OCI-LY3 (cell line): ENCODE measurements at regions not wholly inside any gene's neighbourhood (a gene's known extent, or its start where the extent isn't known, plus 50 kb on each side); places are given as distances from the start of the nearest gene placed in this dataset.

ENCODE experiments used
- H2AFZ ChIP-seq: fragments of 200-600, 300-600 bp; shearing (Covaris generic); 2 replicates; pipeline ENCODE4 v1.6.0; 2014; ENCODE audit warnings: antibody characterized with exemption, low read depth, low read length
- H3K27ac ChIP-seq: fragments of 200-600, 300-600 bp; sonication (generic); 2 replicates; pipeline ENCODE4 v1.5.1; 2014; ENCODE audit warnings: mild to moderate bottlenecking, low read length, moderate library complexity, mixed read lengths
- H3K27me3 ChIP-seq: fragments of 200-600, 300-600 bp; sonication (generic); 2 replicates; pipeline ENCODE4 v1.6.1; 2014; ENCODE audit warnings: low read depth, low read length, mixed read lengths
- H3K36me3 ChIP-seq: fragments of 200-600, 300-600 bp; sonication (generic); replicated peaks from 2 replicates; pipeline ENCODE3; 2014; ENCODE audit warnings: low read depth, low read length, mixed read lengths
- H3K4me1 ChIP-seq: fragments of 300-600, 200-600 bp; sonication (generic); 2 replicates; pipeline ENCODE4 v1.6.1; 2014; ENCODE audit warnings: low read length, mixed read lengths
- H3K4me2 ChIP-seq: fragments of 200-600, 300-600 bp; sonication (generic); 2 replicates; pipeline ENCODE4 v1.6.1; 2014; ENCODE audit warnings: low read length, mixed read lengths
- H3K4me3 ChIP-seq: fragments of 300-600, 200-600 bp; sonication (generic); 2 replicates; pipeline ENCODE4 v1.5.1; 2014; ENCODE audit warnings: antibody characterized with exemption, mild to moderate bottlenecking, low read length, moderate library complexity
- H3K79me2 ChIP-seq: fragments of 300-600, 200-600 bp; shearing (Covaris generic); 2 replicates; pipeline ENCODE4 v1.6.1; 2014; ENCODE audit warnings: mild to moderate bottlenecking, low read length, mixed read lengths
- H3K9ac ChIP-seq: fragments of 300-600, 200-600 bp; shearing (Covaris generic); 2 replicates; pipeline ENCODE4 v1.6.0; 2014; ENCODE audit warnings: mild to moderate bottlenecking, low read length, moderate library complexity
- H3K9me3 ChIP-seq: fragments of 200-600, 300-600 bp; shearing (Covaris generic); 2 replicates; pipeline ENCODE4 v1.6.1; 2014; ENCODE audit warnings: low read length, mixed read lengths; ENCODE audit not compliant: insufficient read depth
- H4K20me1 ChIP-seq: fragments of 200-600, 300-600 bp; sonication (generic); 2 replicates; pipeline ENCODE4 v1.6.1; 2016; ENCODE audit warnings: low read length, mixed read lengths; ENCODE audit not compliant: insufficient read depth
- EZH2phosphoT487 ChIP-seq: fragments of 200-600 bp; shearing (Covaris generic); IDR thresholded peaks from 2 replicates; pipeline ENCODE4 v1.6.1; 2018; ENCODE audit warnings: antibody characterized with exemption, mixed run types, low read depth
- TF ChIP-seq, protein P1 (sequence below): fragments of 200-600, 300-600 bp; sonication (generic); IDR thresholded peaks from 2 replicates; pipeline ENCODE4 v1.5.1; 2014; ENCODE audit warnings: antibody characterized with exemption, low read length, low read depth

DNA sequence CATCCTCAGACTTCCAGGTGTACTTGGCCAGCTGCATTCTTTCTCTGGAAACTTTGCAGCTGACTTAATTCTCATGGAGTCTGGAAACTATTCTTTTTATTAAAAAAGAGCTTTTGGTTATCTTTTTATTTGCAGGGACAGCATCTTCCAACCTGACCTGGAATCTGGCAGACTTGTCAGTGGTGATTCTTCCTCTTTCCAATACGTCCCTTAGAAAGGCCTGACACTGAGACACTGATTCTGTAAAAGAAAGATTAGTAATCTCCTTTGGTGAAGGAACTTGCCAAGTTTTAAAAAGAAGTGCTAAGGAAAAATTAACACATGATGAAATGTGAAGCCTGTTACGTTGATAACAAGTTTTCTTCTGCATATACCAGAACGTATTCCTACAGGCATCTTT is 440.9 kb upstream of the RAG2 start:
- no peak overlapping the region for H3K4me3 ChIP-seq
- no peak overlapping the region for H3K9ac ChIP-seq
- H3K4me2 ChIP-seq: no peak overlapping the region
- H3K36me3 ChIP-seq: no peaks in the 10 kb centered on the region
- no peaks in the 10 kb centered on the region for H3K27me3 ChIP-seq
- no peaks in the 10 kb centered on the region for H4K20me1 ChIP-seq
- H3K4me1 ChIP-seq: 0 out of 2 replicates have a peak, but pooled peaks cover 5% of the 10 kb centered on the region
- H3K9me3 ChIP-seq: no peaks in the 10 kb centered on the region
- H2AFZ ChIP-seq: no peak overlapping the region
- no peaks in the 10 kb centered on the region for H3K79me2 ChIP-seq
- H3K27ac ChIP-seq: no peak overlapping the region
- TF ChIP-seq, protein P1, sequence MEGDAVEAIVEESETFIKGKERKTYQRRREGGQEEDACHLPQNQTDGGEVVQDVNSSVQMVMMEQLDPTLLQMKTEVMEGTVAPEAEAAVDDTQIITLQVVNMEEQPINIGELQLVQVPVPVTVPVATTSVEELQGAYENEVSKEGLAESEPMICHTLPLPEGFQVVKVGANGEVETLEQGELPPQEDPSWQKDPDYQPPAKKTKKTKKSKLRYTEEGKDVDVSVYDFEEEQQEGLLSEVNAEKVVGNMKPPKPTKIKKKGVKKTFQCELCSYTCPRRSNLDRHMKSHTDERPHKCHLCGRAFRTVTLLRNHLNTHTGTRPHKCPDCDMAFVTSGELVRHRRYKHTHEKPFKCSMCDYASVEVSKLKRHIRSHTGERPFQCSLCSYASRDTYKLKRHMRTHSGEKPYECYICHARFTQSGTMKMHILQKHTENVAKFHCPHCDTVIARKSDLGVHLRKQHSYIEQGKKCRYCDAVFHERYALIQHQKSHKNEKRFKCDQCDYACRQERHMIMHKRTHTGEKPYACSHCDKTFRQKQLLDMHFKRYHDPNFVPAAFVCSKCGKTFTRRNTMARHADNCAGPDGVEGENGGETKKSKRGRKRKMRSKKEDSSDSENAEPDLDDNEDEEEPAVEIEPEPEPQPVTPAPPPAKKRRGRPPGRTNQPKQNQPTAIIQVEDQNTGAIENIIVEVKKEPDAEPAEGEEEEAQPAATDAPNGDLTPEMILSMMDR: no peak
- TF ChIP-seq EZH2phosphoT487: no peak

DNA sequence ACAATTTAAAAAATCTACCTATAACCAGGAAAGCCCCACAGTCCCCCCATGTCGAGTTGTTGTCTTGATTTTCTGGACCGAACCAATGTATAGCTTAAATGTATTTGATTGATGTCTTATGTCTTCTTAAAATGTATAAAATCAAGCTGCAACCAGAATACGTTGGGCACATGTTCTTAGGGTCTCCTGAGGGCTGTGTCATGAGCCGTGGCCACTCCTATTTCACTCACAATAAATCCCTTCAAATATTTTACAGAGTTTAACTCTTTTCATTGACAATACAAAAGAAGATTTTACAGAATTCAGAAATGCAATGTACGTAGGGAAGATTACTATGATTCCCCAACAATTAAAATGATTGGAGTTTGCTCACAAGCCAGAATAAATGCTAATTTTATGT is 428.7 kb upstream of the RAG2 start:
- H3K4me3 ChIP-seq: no peak overlapping the region
- H3K9ac ChIP-seq: no peak overlapping the region
- no peaks in the 10 kb centered on the region for H3K27me3 ChIP-seq
- no peaks in the 10 kb centered on the region for H4K20me1 ChIP-seq
- no peaks in the 10 kb centered on the region for H3K79me2 ChIP-seq
- H3K4me2 ChIP-seq: no peak overlapping the region
- H3K4me1 ChIP-seq: no peaks in the 10 kb centered on the region
- H3K36me3 ChIP-seq: no peaks in the 10 kb centered on the region
- no peaks in the 10 kb centered on the region for H3K9me3 ChIP-seq
- no peak for TF ChIP-seq EZH2phosphoT487
- TF ChIP-seq, protein P1: no peak
- no peak overlapping the region for H3K27ac ChIP-seq
- no peak overlapping the region for H2AFZ ChIP-seq

DNA sequence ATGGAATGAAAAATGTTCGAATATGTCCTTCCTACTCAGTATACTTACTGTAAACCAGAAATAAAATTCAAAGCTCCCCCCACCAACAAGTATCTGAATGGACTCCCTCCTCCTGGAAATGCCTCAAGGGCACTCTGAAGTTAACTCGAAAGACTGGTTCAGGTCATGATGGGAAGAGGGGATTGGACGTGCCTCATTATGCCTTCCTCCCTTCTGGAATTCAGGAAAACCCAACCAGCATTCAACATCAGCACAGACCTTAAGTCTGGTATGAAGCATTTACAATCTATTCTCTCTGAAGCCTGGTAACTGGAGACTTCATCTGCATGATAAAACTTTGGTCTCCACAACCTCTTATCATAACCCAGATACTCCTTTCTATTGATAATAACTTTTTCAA is 428.3 kb upstream of the RAG2 start:
- H2AFZ ChIP-seq: no peak overlapping the region
- H3K27me3 ChIP-seq: no peaks in the 10 kb centered on the region
- H3K27ac ChIP-seq: no peak overlapping the region
- no peaks in the 10 kb centered on the region for H4K20me1 ChIP-seq
- no peaks in the 10 kb centered on the region for H3K79me2 ChIP-seq
- no peak for TF ChIP-seq EZH2phosphoT487
- TF ChIP-seq, protein P1: no peak
- no peak overlapping the region for H3K4me3 ChIP-seq
- no peaks in the 10 kb centered on the region for H3K36me3 ChIP-seq
- H3K4me1 ChIP-seq: no peaks in the 10 kb centered on the region
- no peak overlapping the region for H3K9ac ChIP-seq
- no peaks in the 10 kb centered on the region for H3K9me3 ChIP-seq
- H3K4me2 ChIP-seq: no peak overlapping the region

DNA sequence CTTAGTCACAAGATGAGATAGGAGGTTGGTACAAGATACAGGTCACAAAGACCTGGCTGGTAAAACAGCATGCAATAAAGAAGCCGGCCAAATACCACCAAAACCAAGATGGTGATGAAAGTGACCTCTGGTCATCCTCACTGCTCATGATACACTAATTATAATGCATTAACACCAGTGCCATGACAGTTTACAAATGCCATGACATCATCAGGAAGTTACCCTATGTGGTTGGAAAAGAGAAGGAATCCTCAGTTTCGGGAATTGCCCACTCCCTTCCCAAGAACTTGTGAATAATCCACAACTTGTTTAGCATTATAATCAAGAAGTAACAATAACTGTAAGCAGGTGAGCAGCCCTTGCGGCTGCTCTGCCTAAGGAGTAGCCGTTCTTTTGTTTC is 408.5 kb upstream of the RAG2 start:
- H3K9me3 ChIP-seq: no peaks in the 10 kb centered on the region
- H3K27ac ChIP-seq: no peak overlapping the region
- peaks cover 3% of the 10 kb centered on the region for H3K27me3 ChIP-seq
- H3K4me2 ChIP-seq: no peak overlapping the region
- H3K4me3 ChIP-seq: no peak overlapping the region
- H3K9ac ChIP-seq: no peak overlapping the region
- no peak overlapping the region for H2AFZ ChIP-seq
- H4K20me1 ChIP-seq: no peaks in the 10 kb centered on the region
- H3K79me2 ChIP-seq: no peaks in the 10 kb centered on the region
- no peaks in the 10 kb centered on the region for H3K36me3 ChIP-seq
- H3K4me1 ChIP-seq: no peaks in the 10 kb centered on the region
- no peak for TF ChIP-seq EZH2phosphoT487
- TF ChIP-seq, protein P1: no peak
